ENCODE measurements at regions not wholly inside any gene's neighbourhood (a gene's known extent, or its start where the extent isn't known, plus 50 kb on each side); places are given as distances from the start of the nearest gene placed in this dataset.

DNA sequence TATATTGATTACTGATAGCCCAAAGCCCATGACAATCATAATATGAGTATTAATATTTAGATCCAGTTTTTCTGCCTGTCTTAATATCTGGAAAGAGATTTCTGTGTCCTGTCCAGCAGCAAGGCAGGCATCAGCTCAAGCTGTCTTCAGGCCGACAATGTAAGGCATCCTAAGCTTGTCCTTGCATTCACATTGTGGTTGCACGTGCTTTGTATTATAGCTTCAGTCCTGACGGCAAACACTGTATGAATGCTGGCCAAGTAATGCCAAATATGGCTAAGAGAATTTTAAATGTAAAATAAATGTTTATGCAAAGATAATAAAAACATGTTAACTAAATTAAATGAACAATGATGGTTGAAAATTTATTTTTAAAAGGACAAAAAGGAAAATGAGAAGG, 255.7 kb upstream of the RPS6KA3 start:
- Histone ChIP-seq H3K27me3 (replicated peaks; ENCODE audit: control insufficient read depth, insufficient read depth, low read length) (peaks cover 5% of the 10 kb centered on the region), H3K9ac (ENCODE audit: low read length) (no peak overlapping the region), H3K9me3 (ENCODE audit: control insufficient read depth, low read length) (no peaks in the 10 kb centered on the region), H3K36me3 (ENCODE audit: control insufficient read depth, insufficient read depth, low read length, severe bottlenecking) (no peaks in the 10 kb centered on the region), H3K4me3 (ENCODE audit: low read length) (no peak overlapping the region), H3K4me1 (ENCODE audit: control insufficient read depth, insufficient read depth, low read length) (no peaks in the 10 kb centered on the region)
- DNase-seq (ENCODE audit: low read depth): peak; percentile 53

DNA sequence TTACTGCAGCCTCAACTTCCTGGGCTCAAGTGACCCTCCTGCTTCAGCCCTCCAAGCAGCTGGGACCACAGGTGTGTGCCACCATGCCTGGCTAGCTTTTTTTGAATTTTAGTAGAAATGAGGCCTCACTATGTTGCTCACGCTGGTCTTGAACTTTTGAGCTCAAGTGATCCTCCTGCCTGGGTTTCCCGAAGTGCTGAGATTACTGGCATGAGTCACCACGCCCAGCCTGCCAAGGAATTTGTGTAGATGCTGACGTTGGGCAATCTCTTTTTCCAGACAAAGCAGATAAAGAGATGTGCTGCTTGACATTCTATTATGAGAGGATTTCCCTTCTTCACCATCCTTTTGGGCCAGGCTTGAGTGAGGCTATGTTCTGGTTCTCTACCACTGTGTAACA, 254.5 kb upstream of the RPS6KA3 start:
- Histone ChIP-seq H3K4me3 (ENCODE audit: low read length) (no peak overlapping the region), H3K4me1 (ENCODE audit: control insufficient read depth, insufficient read depth, low read length) (no peaks in the 10 kb centered on the region), H3K9ac (ENCODE audit: low read length) (no peak overlapping the region), H3K27me3 (replicated peaks; ENCODE audit: control insufficient read depth, insufficient read depth, low read length) (peaks cover 5% of the 10 kb centered on the region), H3K36me3 (ENCODE audit: control insufficient read depth, insufficient read depth, low read length, severe bottlenecking) (no peaks in the 10 kb centered on the region), H3K9me3 (ENCODE audit: control insufficient read depth, low read length) (no peaks in the 10 kb centered on the region)
- DNase-seq (ENCODE audit: low read depth): peak; percentile 69

DNA sequence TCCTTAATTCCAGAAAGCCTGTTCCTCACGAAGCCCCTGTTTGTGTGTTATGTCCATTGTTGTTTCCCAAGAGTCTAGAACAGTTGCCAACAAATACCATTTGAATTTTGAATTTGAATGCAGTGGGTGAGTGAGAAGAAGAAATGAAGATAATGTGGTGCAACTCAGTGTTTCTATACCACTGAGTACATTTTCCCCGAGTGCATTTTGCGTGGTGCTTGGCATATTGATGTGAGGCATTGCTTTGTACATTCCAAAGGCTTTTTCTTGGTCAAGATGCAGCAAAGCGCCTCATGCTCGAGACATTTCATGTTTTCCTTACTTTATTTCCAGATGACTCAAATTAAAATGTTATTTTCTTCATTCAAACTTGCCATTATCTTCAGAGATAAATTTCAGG, 253.1 kb upstream of the RPS6KA3 start:
- Histone ChIP-seq H3K9me3 (ENCODE audit: control insufficient read depth, low read length) (no peaks in the 10 kb centered on the region), H3K36me3 (ENCODE audit: control insufficient read depth, insufficient read depth, low read length, severe bottlenecking) (no peaks in the 10 kb centered on the region), H3K4me1 (ENCODE audit: control insufficient read depth, insufficient read depth, low read length) (no peaks in the 10 kb centered on the region), H3K27me3 (replicated peaks; ENCODE audit: control insufficient read depth, insufficient read depth, low read length) (peaks cover 5% of the 10 kb centered on the region), H3K4me3 (ENCODE audit: low read length) (no peak overlapping the region), H3K9ac (ENCODE audit: low read length) (no peak overlapping the region)
- peak; percentile 51 for DNase-seq (ENCODE audit: low read depth)

DNA sequence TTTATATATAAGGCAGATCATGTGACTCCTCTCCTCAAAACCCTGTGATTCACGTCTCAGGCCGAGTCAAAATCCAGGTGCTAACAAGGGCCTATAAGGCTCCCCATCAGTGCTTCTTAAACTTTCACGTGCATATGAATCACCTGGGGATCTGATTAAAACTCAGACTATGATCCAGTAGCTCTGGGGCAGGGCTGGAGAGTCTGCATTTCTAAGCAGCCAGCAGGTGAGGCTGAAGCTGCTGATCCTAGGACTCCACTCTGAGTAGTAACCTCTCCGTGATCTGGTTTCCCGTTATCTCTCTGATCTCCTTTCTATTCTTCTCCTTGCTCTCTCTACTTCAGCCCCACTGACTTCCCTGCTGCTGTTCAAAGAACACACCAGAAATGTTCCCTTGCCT, 252.4 kb upstream of the RPS6KA3 start:
- Histone ChIP-seq H3K4me3 (ENCODE audit: low read length) (no peak overlapping the region), H3K36me3 (ENCODE audit: control insufficient read depth, insufficient read depth, low read length, severe bottlenecking) (no peaks in the 10 kb centered on the region), H3K9me3 (ENCODE audit: control insufficient read depth, low read length) (no peaks in the 10 kb centered on the region), H3K27me3 (replicated peaks; ENCODE audit: control insufficient read depth, insufficient read depth, low read length) (peaks cover 5% of the 10 kb centered on the region), H3K4me1 (ENCODE audit: control insufficient read depth, insufficient read depth, low read length) (no peaks in the 10 kb centered on the region), H3K9ac (ENCODE audit: low read length) (no peak overlapping the region)
- no peak for DNase-seq (ENCODE audit: low read depth)

DNA sequence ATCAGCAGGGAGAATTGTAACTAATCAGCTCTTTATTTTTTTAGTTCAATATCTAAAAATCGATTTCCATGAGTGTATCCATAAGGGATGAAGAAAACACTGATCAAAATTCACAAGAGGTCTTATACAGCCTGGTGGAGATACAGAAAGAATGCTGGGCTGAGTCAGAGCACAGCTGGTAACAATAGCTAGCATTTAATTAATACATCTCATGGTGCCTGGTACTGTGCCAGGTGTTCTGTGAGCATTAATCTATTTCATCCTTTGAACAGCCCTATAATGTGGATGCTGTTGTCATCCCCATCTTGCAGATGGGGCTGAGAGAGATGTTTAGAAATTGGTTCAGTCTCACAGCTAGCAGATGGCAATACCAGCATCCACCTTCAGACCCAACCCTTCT, 250.9 kb upstream of the RPS6KA3 start:
- Histone ChIP-seq H3K36me3 (ENCODE audit: control insufficient read depth, insufficient read depth, low read length, severe bottlenecking) (no peaks in the 10 kb centered on the region), H3K4me3 (ENCODE audit: low read length) (no peak overlapping the region), H3K9me3 (ENCODE audit: control insufficient read depth, low read length) (no peaks in the 10 kb centered on the region), H3K9ac (ENCODE audit: low read length) (no peak overlapping the region), H3K4me1 (ENCODE audit: control insufficient read depth, insufficient read depth, low read length) (peaks cover 3% of the 10 kb centered on the region), H3K27me3 (replicated peaks; ENCODE audit: control insufficient read depth, insufficient read depth, low read length) (peaks cover 5% of the 10 kb centered on the region)
- DNase-seq (ENCODE audit: low read depth): no peak

DNA sequence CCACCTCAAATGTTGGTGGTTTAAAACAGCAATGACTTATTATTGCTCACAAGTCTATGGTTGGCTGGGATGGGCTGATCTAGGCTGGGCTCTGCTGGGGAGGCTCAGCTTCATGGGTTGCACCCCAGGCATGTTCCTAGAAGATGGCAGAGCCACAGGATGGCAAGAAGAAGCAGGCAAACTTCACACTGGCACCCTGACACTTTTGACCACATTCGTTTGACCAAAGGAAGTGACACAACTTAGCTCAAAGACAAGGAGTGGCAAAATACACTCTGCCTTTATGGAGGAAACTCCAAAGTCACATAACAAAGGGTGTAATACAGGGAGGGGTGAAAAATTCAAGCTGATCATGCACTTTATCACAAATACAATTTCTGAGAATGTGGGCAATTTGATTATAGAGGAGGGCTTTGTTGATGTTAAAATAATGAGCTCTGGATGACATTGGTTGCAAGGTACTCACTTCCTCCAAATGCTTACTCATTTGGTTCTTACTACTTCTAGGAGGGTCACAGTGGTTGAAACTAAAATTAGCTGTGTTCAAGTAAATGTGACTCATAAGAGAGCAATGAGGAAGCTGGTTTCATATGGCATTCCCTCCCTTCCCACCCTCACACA, 249.2 kb upstream of the RPS6KA3 start:
- H3K36me3 ChIP-seq (ENCODE audit: control insufficient read depth, insufficient read depth, low read length, severe bottlenecking): no peaks in the 10 kb centered on the region
- H3K9me3 ChIP-seq (ENCODE audit: control insufficient read depth, low read length): no peaks in the 10 kb centered on the region
- H3K27me3 ChIP-seq (replicated peaks; ENCODE audit: control insufficient read depth, insufficient read depth, low read length): peaks cover 5% of the 10 kb centered on the region
- no peak overlapping the region for H3K9ac ChIP-seq (ENCODE audit: low read length)
- H3K4me1 ChIP-seq (ENCODE audit: control insufficient read depth, insufficient read depth, low read length): peaks cover 3% of the 10 kb centered on the region
- no peak overlapping the region for H3K4me3 ChIP-seq (ENCODE audit: low read length)
- DNase-seq (ENCODE audit: low read depth): peak; percentile 63

DNA sequence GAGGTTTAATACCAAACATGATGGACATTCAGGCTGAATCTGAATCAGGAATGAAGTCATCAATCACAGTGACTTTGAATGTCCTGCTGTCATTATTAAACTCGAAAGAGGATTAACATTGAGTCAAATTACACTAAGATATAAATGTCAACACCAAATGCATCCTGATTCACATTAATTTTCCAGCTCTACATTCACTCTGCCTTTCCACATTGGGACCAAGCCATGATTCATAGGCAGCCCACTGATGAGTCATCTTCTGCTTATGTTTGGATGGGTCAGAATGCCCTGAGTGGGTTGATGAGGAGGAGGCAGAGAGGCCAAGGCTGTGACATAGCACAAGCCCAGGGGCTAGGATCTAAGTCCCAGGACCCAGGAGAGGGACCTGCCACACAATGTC, 247.6 kb upstream of the RPS6KA3 start:
- Histone ChIP-seq H3K9me3 (ENCODE audit: control insufficient read depth, low read length) (no peaks in the 10 kb centered on the region), H3K4me3 (ENCODE audit: low read length) (no peak overlapping the region), H3K36me3 (ENCODE audit: control insufficient read depth, insufficient read depth, low read length, severe bottlenecking) (no peaks in the 10 kb centered on the region), H3K9ac (ENCODE audit: low read length) (no peak overlapping the region), H3K4me1 (ENCODE audit: control insufficient read depth, insufficient read depth, low read length) (peaks cover 3% of the 10 kb centered on the region), H3K27me3 (replicated peaks; ENCODE audit: control insufficient read depth, insufficient read depth, low read length) (peaks cover 5% of the 10 kb centered on the region)
- peak; percentile 48 for DNase-seq (ENCODE audit: low read depth)

DNA sequence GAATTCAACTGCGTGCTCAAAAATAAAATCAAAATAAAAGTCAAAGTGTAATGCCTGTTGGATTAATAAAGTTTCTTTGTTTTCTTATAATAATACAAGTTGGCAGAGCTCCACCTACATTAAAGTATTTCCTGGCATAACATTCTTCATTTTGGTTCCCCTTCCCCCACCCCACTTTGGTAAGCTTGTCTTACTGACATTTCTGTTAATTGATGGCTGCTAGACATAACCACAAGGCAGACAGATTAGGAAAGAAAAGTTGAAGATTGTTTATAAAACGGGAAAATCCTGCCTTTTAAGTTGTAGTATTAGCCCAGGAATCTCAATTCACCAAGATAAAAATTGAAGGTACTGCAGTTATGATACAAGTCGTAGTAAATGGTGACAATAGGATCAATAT, 246.5 kb upstream of the RPS6KA3 start:
- no peaks in the 10 kb centered on the region for H3K9me3 ChIP-seq (ENCODE audit: control insufficient read depth, low read length)
- H3K4me1 ChIP-seq (ENCODE audit: control insufficient read depth, insufficient read depth, low read length): peaks cover 3% of the 10 kb centered on the region
- no peak overlapping the region for H3K4me3 ChIP-seq (ENCODE audit: low read length)
- no peaks in the 10 kb centered on the region for H3K27me3 ChIP-seq (replicated peaks; ENCODE audit: control insufficient read depth, insufficient read depth, low read length)
- no peaks in the 10 kb centered on the region for H3K36me3 ChIP-seq (ENCODE audit: control insufficient read depth, insufficient read depth, low read length, severe bottlenecking)
- H3K9ac ChIP-seq (ENCODE audit: low read length): no peak overlapping the region
- no peak for DNase-seq (ENCODE audit: low read depth)

DNA sequence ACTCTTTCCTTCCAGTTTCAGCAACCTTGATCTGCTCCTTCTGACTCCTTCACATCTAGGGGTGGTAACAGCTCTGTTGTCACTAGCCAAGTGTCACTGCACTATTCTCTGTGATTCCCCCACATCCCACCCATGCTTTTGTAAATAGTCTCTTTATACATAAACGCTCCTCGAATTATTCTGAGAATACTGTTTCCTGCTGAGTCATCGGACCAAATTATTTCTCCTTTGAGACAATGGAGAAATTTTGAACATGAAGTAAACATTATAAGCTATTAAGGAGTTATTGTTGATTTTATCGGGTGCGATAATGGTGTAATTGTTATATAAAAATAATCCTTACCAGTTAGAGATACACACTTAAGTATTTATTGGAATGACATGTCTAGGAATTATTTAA, 245.1 kb upstream of the RPS6KA3 start:
- H3K4me3 ChIP-seq (ENCODE audit: low read length): no peak overlapping the region
- H3K9ac ChIP-seq (ENCODE audit: low read length): no peak overlapping the region
- H3K9me3 ChIP-seq (ENCODE audit: control insufficient read depth, low read length): no peaks in the 10 kb centered on the region
- no peaks in the 10 kb centered on the region for H3K36me3 ChIP-seq (ENCODE audit: control insufficient read depth, insufficient read depth, low read length, severe bottlenecking)
- H3K4me1 ChIP-seq (ENCODE audit: control insufficient read depth, insufficient read depth, low read length): peaks cover 3% of the 10 kb centered on the region
- H3K27me3 ChIP-seq (replicated peaks; ENCODE audit: control insufficient read depth, insufficient read depth, low read length): no peaks in the 10 kb centered on the region
- no peak for DNase-seq (ENCODE audit: low read depth)

DNA sequence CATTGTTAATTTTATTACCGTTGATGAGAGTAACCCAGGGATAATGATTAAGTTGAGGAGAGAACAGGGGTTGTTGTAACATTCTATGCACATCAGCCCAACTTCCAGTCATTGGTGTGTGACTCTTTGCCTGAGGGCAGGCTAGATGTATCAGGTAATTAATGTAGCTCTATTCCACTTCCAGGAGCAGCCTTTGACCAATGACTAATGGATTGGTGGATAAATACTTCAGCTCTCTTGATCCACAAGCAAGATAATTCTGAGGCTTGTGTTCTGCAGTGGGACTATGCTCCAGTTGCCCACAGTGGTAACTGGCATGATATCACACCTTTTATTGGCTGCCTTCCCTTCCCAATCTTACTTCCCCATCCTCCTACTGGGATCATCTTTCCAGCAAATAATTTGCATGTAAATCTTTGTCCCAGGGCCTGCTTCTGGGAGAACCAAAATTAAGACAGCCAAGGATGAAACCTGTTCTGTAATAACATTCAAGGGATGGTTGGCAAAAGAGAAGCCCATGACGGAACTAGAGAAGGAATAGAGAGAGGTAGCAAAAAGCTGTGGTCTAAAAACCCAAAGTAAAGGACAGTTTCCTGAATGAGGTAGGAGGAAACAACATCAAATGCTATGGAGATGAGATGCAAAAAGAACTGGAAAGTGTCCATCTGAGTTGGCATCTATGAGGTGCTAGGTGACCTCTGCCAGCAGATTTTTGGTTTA, 241.4 kb upstream of the RPS6KA3 start:
- Histone ChIP-seq H3K9ac (ENCODE audit: low read length) (no peak overlapping the region), H3K36me3 (ENCODE audit: control insufficient read depth, insufficient read depth, low read length, severe bottlenecking) (no peaks in the 10 kb centered on the region), H3K9me3 (ENCODE audit: control insufficient read depth, low read length) (no peaks in the 10 kb centered on the region), H3K27me3 (replicated peaks; ENCODE audit: control insufficient read depth, insufficient read depth, low read length) (no peaks in the 10 kb centered on the region), H3K4me3 (ENCODE audit: low read length) (no peak overlapping the region), H3K4me1 (ENCODE audit: control insufficient read depth, insufficient read depth, low read length) (peaks cover under 1% of the 10 kb centered on the region)
- no peak for DNase-seq (ENCODE audit: low read depth)

DNA sequence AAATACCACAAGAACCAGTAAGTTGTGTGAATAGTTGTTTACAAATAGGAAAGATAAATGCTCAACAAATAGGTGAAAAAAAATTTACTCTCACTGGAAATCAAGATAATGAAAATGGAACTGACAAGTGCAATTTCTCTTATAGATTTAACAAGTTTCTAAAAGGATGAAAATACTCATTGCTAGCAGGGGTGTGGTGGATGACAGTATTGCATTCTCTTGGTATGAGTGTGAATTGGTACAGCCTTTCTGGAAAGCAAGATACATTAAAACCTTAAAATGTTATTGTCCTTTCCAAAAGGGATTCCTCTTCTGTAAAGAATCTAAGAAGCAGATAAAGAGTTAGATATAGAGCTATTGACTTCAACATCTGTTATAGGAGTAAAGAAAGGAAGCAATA, 240.0 kb upstream of the RPS6KA3 start:
- Histone ChIP-seq H3K9me3 (ENCODE audit: control insufficient read depth, low read length) (no peaks in the 10 kb centered on the region), H3K4me3 (ENCODE audit: low read length) (no peak overlapping the region), H3K27me3 (replicated peaks; ENCODE audit: control insufficient read depth, insufficient read depth, low read length) (no peaks in the 10 kb centered on the region), H3K4me1 (ENCODE audit: control insufficient read depth, insufficient read depth, low read length) (no peaks in the 10 kb centered on the region), H3K36me3 (ENCODE audit: control insufficient read depth, insufficient read depth, low read length, severe bottlenecking) (no peaks in the 10 kb centered on the region), H3K9ac (ENCODE audit: low read length) (no peak overlapping the region)
- no peak for DNase-seq (ENCODE audit: low read depth)

DNA sequence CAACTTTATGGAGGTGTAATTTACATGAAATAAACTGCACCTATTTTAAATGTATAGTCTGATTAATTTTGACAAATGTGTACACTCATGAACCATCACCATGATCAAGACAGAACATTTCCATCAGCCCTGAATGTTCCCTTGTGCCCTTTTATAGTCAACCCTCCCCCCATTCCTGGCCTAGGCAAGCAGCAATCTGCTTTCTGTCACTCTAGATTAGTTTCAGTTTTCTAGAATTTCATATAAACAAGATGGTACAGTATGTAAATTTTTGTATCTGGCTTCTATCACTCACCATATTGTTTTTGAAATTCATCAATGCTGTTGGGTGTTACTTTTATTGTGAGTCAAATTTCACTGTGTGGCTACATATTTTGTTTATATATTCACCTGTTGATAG, 234.2 kb upstream of the RPS6KA3 start:
- no peak for DNase-seq (ENCODE audit: low read depth)
- no peak overlapping the region for H3K4me3 ChIP-seq (ENCODE audit: low read length)
- no peaks in the 10 kb centered on the region for H3K4me1 ChIP-seq (ENCODE audit: control insufficient read depth, insufficient read depth, low read length)
- no peak overlapping the region for H3K9ac ChIP-seq (ENCODE audit: low read length)
- no peaks in the 10 kb centered on the region for H3K27me3 ChIP-seq (replicated peaks; ENCODE audit: control insufficient read depth, insufficient read depth, low read length)
- H3K9me3 ChIP-seq (ENCODE audit: control insufficient read depth, low read length): no peaks in the 10 kb centered on the region
- no peaks in the 10 kb centered on the region for H3K36me3 ChIP-seq (ENCODE audit: control insufficient read depth, insufficient read depth, low read length, severe bottlenecking)
